B cell (primary cell): ENCODE measurements at regions not wholly inside any gene's neighbourhood (a gene's known extent, or its start where the extent isn't known, plus 50 kb on each side); places are given as distances from the start of the nearest gene placed in this dataset.

Experiments used
- ATAC-seq: fragments of 200-7000 bp; cut with Tn5 transposase; one replicate; pipeline ENCODE4 v1.10.0; 2021; ENCODE audit warnings: low read depth, mild to moderate bottlenecking, moderate number of reproducible peaks, moderate library complexity
- CTCF ChIA-PET: fragments of 350-600 bp; sonication (Branson Sonifier 250); formaldehyde crosslinking; loops from one replicate; lab custom pipeline; 2021; ENCODE audit warnings: antibody characterized with exemption, inconsistent platforms; lab: Charles Lee
- POLR2A ChIA-PET: fragments of 350-600 bp; sonication (Branson Sonifier 250); formaldehyde crosslinking; loops from one replicate; lab custom pipeline; 2021; ENCODE audit warnings: antibody characterized with exemption; lab: Charles Lee
- DNase-seq: peaks from one replicate; pipeline ENCODE4 v3.0.0; 2013
- H2AFZ ChIP-seq: 2 replicates; pipeline ENCODE4 v1.6.1; 2012; ENCODE audit warnings: mild to moderate bottlenecking, low read depth, low read length; ENCODE audit not compliant: insufficient read depth, poor library complexity, severe bottlenecking
- H3K27ac ChIP-seq, 2 donors: 1 replicate in 1 of 2; 2 replicates in 1 of 2; pipeline ENCODE4 v1.5.1; 2012 to 2013; ENCODE audit warnings: low read length in 2 of 2, mild to moderate bottlenecking in 2 of 2, moderate library complexity in 1 of 2
- H3K27me3 ChIP-seq, 4 experiments: fragments of 200-600 bp in 1 of 4; sonication (generic) in 1 of 4; replicated peaks in 1 of 4; 1 replicate in 2 of 4; 2 replicates in 2 of 4; pipeline versions ENCODE4 v1.6.1 to v1.7.0; 2013 to 2016; ENCODE audit warnings: low read length in 3 of 4, mild to moderate bottlenecking in 2 of 4, mixed read lengths in 1 of 4, moderate library complexity in 1 of 4; ENCODE audit not compliant: insufficient read depth in 4 of 4, control insufficient read depth in 3 of 4; ENCODE audit errors: control extremely low read depth in 1 of 4
- H3K36me3 ChIP-seq, 2 experiments: replicated peaks in 1 of 2; 1 replicate in 1 of 2; 2 replicates in 1 of 2; pipeline versions ENCODE4 v1.6.1 to v1.7.1; 2013; ENCODE audit warnings: low read length in 1 of 2; ENCODE audit not compliant: insufficient read depth in 2 of 2, control insufficient read depth in 1 of 2; ENCODE audit errors: control extremely low read depth in 1 of 2, extremely low read depth in 1 of 2
- H3K4me1 ChIP-seq, 2 donors: fragments of 200-600 bp in 1 of 2; sonication (generic) in 1 of 2; 1 replicate in 1 of 2; 2 replicates in 1 of 2; pipeline versions ENCODE4 v1.5.1 to v1.6.1; 2013 to 2017; ENCODE audit warnings: low read length in 2 of 2; ENCODE audit not compliant: control insufficient read depth in 2 of 2, insufficient read depth in 2 of 2
- H3K4me2 ChIP-seq: replicated peaks from 2 replicates; pipeline ENCODE3; 2012; ENCODE audit warnings: mild to moderate bottlenecking, low read depth, low read length; ENCODE audit not compliant: poor library complexity, severe bottlenecking
- H3K4me3 ChIP-seq, 5 experiments: fragments of 200-600 bp in 1 of 5; sonication (generic) in 1 of 5; 1 replicate in 3 of 5; 2 replicates in 2 of 5; pipeline versions ENCODE4 v1.5.1 to v1.7.0; 2011 to 2016; ENCODE audit warnings: low read length in 4 of 5, mild to moderate bottlenecking in 4 of 5, low read depth in 2 of 5, control low read depth in 1 of 5, moderate library complexity in 1 of 5; ENCODE audit not compliant: insufficient read depth in 1 of 5; ENCODE audit errors: control extremely low read depth in 1 of 5, extremely low read depth in 1 of 5
- H3K79me2 ChIP-seq: fragments of 200-600 bp; sonication (generic); one replicate; pipeline ENCODE4 v1.6.0; 2016; ENCODE audit warnings: low read length; ENCODE audit not compliant: control insufficient read depth, insufficient read depth
- H3K9ac ChIP-seq: fragments of 200-600 bp; sonication (generic); 2 replicates; pipeline ENCODE4 v1.6.1; 2017; ENCODE audit warnings: mild to moderate bottlenecking, low read length, moderate library complexity
- H3K9me3 ChIP-seq, 3 donors: one replicate each; pipeline versions ENCODE4 v1.6.1 to v1.7.1; 2013; ENCODE audit warnings: low read length in 2 of 3; ENCODE audit not compliant: control insufficient read depth in 2 of 3, insufficient read depth in 1 of 3; ENCODE audit errors: control extremely low read depth in 1 of 3
- H4K20me1 ChIP-seq: 2 replicates; pipeline ENCODE4 v1.6.0; 2012; ENCODE audit warnings: mild to moderate bottlenecking, low read length; ENCODE audit not compliant: insufficient read depth, control insufficient read depth, poor library complexity, severe bottlenecking
- H3K27ac Mint-ChIP-seq: one replicate; pipeline ENCODE4 v1.8.0; 2021; ENCODE audit warnings: mixed read lengths
- H3K27me3 Mint-ChIP-seq: one replicate; pipeline ENCODE4 v1.8.0; 2021; ENCODE audit warnings: mixed read lengths
- H3K4me1 Mint-ChIP-seq: one replicate; pipeline ENCODE4 v1.8.0; 2021; ENCODE audit warnings: mixed read lengths
- H3K4me3 Mint-ChIP-seq: one replicate; pipeline ENCODE4 v1.8.0; 2021; ENCODE audit warnings: mixed read lengths
- H3K9me3 Mint-ChIP-seq: one replicate; pipeline ENCODE4 v1.8.0; 2022; ENCODE audit warnings: mixed read lengths; ENCODE audit not compliant: insufficient read depth
- EZH2 ChIP-seq: IDR thresholded peaks from 2 replicates; pipeline ENCODE4 v1.6.1; 2012; ENCODE audit warnings: borderline replicate concordance, low read depth, mild to moderate bottlenecking, moderate library complexity, low read length; ENCODE audit not compliant: insufficient read depth, poor library complexity, severe bottlenecking
- WGBS: methylation state at CpG from one replicate; pipeline ENCODE4 v1.1.5; 2013; ENCODE audit warnings: missing lambda C conversion rate; ENCODE audit not compliant: insufficient coverage; 5-methylcytosine and 5-hydroxymethylcytosine counted together
- intact Hi-C: fragments of 100-400 bp; cut with micrococcal nuclease; formaldehyde crosslinking; loops from one replicate; pipeline ENCODE4 v1.10.0; 2022
- TF ChIP-seq, protein P1 (sequence below): fragments of 200-600 bp; IDR thresholded peaks from one replicate; pipeline ENCODE4 v1.8.0; 2022; ENCODE audit warnings: antibody characterized with exemption, mild to moderate bottlenecking

DNA sequence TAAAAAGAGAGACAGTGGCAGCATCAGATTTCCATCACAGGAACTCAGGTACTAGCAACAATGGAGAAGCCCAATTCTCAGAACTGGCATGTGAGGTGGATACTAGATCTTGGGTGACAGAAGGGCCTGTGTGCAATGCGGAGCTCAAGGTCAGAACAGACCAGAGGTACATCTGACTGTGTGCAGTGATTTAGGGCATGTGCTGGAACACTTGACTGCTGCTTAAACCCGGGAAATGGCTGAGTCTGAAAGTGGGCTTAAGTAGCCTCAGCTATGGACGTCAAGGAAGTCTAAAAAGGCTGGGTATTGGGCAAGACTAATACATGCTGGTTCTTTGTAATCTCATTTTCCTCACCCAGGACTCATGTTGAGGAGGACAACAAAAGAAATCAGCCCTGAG is 182.2 kb downstream of the LACC1 start:
- H3K9me3 ChIP-seq = no peaks in the 10 kb centered on the region
- no peak overlapping the region for H3K4me3 ChIP-seq
- H3K27ac Mint-ChIP-seq = no peak overlapping the region
- ATAC-seq = no peak
- ChIA-PET CTCF (interaction anchor here (0.6 to 1.6 kb wide), 2 partner anchors 11 to 380 kb away, joined by 3 to 4 read pairs; no protein-coding TSS in a partner anchor), POLR2A (no interaction called here)
- TF ChIP-seq EZH2 = no peak
- TF ChIP-seq, protein P1, sequence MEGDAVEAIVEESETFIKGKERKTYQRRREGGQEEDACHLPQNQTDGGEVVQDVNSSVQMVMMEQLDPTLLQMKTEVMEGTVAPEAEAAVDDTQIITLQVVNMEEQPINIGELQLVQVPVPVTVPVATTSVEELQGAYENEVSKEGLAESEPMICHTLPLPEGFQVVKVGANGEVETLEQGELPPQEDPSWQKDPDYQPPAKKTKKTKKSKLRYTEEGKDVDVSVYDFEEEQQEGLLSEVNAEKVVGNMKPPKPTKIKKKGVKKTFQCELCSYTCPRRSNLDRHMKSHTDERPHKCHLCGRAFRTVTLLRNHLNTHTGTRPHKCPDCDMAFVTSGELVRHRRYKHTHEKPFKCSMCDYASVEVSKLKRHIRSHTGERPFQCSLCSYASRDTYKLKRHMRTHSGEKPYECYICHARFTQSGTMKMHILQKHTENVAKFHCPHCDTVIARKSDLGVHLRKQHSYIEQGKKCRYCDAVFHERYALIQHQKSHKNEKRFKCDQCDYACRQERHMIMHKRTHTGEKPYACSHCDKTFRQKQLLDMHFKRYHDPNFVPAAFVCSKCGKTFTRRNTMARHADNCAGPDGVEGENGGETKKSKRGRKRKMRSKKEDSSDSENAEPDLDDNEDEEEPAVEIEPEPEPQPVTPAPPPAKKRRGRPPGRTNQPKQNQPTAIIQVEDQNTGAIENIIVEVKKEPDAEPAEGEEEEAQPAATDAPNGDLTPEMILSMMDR = no peak
- H3K4me2 ChIP-seq = no peak overlapping the region
- no peak for DNase-seq
- H3K27ac ChIP-seq = no peak overlapping the region
- no peak overlapping the region for H2AFZ ChIP-seq
- peaks cover 39% of the 10 kb centered on the region for H3K27me3 Mint-ChIP-seq
- no peaks in the 10 kb centered on the region for H4K20me1 ChIP-seq
- H3K4me1 Mint-ChIP-seq = no peaks in the 10 kb centered on the region
- intact Hi-C loops = no loop called here
- peaks cover 0 to 5% (median 0%) of the 10 kb centered on the region in 4 experiments for H3K27me3 ChIP-seq
- WGBS = 100% methylated on average over 1 of the region's 3 CpGs
- H3K9ac ChIP-seq = no peak overlapping the region
- H3K4me1 ChIP-seq = no peaks in the 10 kb centered on the region
- no peaks in the 10 kb centered on the region for H3K9me3 Mint-ChIP-seq
- H3K4me3 Mint-ChIP-seq = no peak overlapping the region
- no peaks in the 10 kb centered on the region for H3K79me2 ChIP-seq
- no peaks in the 10 kb centered on the region for H3K36me3 ChIP-seq

DNA sequence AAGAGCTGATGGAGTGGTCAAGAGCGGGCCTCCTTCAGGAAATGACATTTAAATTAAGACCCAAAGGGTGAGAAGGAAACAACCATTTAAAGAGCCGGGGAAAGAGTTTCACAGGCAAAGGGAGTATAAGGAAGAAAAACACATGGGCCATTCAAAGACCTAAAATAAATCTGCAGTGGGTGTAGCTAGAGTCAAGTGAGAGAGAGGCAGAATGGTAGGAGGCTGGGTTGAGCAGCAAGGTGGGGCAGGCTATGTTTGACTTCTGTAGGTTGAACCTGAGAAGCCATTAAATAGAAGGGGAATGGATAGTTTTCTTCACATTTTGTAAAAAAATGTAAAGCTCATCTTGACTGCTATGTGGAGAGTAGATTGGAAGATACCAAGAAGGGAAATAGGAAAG is 183.8 kb downstream of the LACC1 start:
- H3K36me3 ChIP-seq = no peaks in the 10 kb centered on the region
- H3K4me2 ChIP-seq = no peak overlapping the region
- H3K9me3 Mint-ChIP-seq = no peaks in the 10 kb centered on the region
- H3K79me2 ChIP-seq = no peaks in the 10 kb centered on the region
- ATAC-seq = no peak
- TF ChIP-seq EZH2 = no peak
- TF ChIP-seq, protein P1 = no peak
- ChIA-PET CTCF (no interaction called here), POLR2A (no interaction called here)
- intact Hi-C loops = no loop called here
- H3K27ac ChIP-seq = no peak overlapping the region
- H3K4me3 ChIP-seq = no peak overlapping the region
- WGBS = 95% methylated on average over 2 of the region's 2 CpGs
- H3K4me1 Mint-ChIP-seq = no peaks in the 10 kb centered on the region
- H3K9ac ChIP-seq = no peak overlapping the region
- no peak for DNase-seq
- H3K27me3 Mint-ChIP-seq = peaks cover 46% of the 10 kb centered on the region
- no peaks in the 10 kb centered on the region for H3K4me1 ChIP-seq
- no peaks in the 10 kb centered on the region for H4K20me1 ChIP-seq
- H2AFZ ChIP-seq = no peak overlapping the region
- no peaks in the 10 kb centered on the region for H3K9me3 ChIP-seq
- H3K27me3 ChIP-seq = peaks cover 0 to 5% (median 0%) of the 10 kb centered on the region in 4 experiments
- H3K4me3 Mint-ChIP-seq = no peak overlapping the region
- H3K27ac Mint-ChIP-seq = no peak overlapping the region
